Upper lobe of left lung (tissue), 4 donors: ENCODE measurements at regions not wholly inside any gene's neighbourhood (a gene's known extent, or its start where the extent isn't known, plus 50 kb on each side); places are given as distances from the start of the nearest gene placed in this dataset.

Experiments
- CTCF ChIP-seq, 6 experiments: fragments of 450-650 bp in 4 of 6; fragments of 200-600 bp in 2 of 6; sonication (generic) in 2 of 6; IDR thresholded peaks; one replicate each; pipeline ENCODE4 v1.5.1; 2016 to 2019; ENCODE audit warnings: antibody characterized with exemption in 6 of 6
- POLR2A ChIP-seq, 4 donors: fragments of 450-650 bp; IDR thresholded peaks; one replicate each; pipeline ENCODE4 v1.5.1; 2016 to 2017; ENCODE audit warnings: antibody characterized with exemption in 4 of 4, mild to moderate bottlenecking in 2 of 4

GRCh38 chr11:103609117-103610066 is 427.0 kb upstream of the DDI1 start:
- peak in 1 of 6 experiments; percentile 7 for TF ChIP-seq CTCF (IDR thresholded peaks at IDR 0.05)
- no peak for TF ChIP-seq POLR2A (IDR thresholded peaks at IDR 0.05)
